ENCODE measurements at regions not wholly inside any gene's neighbourhood (a gene's known extent, or its start where the extent isn't known, plus 50 kb on each side); places are given as distances from the start of the nearest gene placed in this dataset.

DNA sequence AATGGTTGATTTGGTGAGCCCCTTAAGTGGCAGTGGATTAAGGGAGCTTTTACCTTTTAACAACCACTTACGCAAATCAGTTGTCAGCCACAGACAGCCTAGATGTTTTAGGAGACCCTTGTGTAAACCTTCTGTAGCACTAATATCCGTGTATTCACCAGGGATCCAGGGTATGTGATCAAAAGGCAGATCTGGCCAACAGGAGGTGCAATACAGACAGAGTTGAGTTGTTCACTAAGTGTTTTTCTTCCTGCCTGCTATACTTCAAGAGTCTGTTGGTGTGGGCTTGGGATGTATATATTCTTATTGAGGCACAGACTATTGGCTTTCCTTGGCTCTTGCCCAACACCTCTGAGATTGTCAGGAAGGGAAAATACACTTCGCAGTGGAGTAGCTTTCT is 175.1 kb downstream of the FAT3 start:
- TF ChIP-seq POLR2A (IDR thresholded peaks at IDR 0.05) (no peak), EP300 (IDR thresholded peaks at IDR 0.05) (no peak)
- TF ChIP-seq, protein P1, sequence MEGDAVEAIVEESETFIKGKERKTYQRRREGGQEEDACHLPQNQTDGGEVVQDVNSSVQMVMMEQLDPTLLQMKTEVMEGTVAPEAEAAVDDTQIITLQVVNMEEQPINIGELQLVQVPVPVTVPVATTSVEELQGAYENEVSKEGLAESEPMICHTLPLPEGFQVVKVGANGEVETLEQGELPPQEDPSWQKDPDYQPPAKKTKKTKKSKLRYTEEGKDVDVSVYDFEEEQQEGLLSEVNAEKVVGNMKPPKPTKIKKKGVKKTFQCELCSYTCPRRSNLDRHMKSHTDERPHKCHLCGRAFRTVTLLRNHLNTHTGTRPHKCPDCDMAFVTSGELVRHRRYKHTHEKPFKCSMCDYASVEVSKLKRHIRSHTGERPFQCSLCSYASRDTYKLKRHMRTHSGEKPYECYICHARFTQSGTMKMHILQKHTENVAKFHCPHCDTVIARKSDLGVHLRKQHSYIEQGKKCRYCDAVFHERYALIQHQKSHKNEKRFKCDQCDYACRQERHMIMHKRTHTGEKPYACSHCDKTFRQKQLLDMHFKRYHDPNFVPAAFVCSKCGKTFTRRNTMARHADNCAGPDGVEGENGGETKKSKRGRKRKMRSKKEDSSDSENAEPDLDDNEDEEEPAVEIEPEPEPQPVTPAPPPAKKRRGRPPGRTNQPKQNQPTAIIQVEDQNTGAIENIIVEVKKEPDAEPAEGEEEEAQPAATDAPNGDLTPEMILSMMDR (IDR thresholded peaks at IDR 0.05) = no peak
